GM12874 (cell line): ENCODE measurements at regions not wholly inside any gene's neighbourhood (a gene's known extent, or its start where the extent isn't known, plus 50 kb on each side); places are given as distances from the start of the nearest gene placed in this dataset.

Experiments used
- TF ChIP-seq, protein P1 (sequence below): IDR thresholded peaks from 2 replicates; pipeline ENCODE4 v1.5.1; 2011; ENCODE audit warnings: low read depth, mild to moderate bottlenecking, control low read depth, low read length, moderate library complexity; ENCODE audit not compliant: insufficient read depth

DNA sequence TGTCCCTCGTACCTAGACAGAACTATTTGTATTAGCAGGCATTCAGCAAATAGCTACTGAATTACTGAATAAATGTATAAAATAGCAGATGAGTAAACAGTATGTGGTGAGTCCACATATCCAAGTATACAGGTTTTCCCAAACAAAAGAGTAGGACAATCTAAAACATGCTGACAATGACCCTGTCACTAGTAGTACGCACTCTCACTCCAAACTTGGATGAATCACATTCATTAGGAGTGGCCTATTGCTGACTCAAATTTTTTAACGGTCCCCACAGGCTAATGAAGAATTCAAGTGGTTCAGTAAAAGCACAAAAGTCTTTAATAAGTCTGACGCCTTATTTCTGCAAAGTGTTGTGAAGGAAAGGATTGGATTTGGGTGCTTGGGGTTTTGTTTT lies 449.3 kb upstream of the THBS1 start:
- TF ChIP-seq, protein P1, sequence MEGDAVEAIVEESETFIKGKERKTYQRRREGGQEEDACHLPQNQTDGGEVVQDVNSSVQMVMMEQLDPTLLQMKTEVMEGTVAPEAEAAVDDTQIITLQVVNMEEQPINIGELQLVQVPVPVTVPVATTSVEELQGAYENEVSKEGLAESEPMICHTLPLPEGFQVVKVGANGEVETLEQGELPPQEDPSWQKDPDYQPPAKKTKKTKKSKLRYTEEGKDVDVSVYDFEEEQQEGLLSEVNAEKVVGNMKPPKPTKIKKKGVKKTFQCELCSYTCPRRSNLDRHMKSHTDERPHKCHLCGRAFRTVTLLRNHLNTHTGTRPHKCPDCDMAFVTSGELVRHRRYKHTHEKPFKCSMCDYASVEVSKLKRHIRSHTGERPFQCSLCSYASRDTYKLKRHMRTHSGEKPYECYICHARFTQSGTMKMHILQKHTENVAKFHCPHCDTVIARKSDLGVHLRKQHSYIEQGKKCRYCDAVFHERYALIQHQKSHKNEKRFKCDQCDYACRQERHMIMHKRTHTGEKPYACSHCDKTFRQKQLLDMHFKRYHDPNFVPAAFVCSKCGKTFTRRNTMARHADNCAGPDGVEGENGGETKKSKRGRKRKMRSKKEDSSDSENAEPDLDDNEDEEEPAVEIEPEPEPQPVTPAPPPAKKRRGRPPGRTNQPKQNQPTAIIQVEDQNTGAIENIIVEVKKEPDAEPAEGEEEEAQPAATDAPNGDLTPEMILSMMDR: no peak

DNA sequence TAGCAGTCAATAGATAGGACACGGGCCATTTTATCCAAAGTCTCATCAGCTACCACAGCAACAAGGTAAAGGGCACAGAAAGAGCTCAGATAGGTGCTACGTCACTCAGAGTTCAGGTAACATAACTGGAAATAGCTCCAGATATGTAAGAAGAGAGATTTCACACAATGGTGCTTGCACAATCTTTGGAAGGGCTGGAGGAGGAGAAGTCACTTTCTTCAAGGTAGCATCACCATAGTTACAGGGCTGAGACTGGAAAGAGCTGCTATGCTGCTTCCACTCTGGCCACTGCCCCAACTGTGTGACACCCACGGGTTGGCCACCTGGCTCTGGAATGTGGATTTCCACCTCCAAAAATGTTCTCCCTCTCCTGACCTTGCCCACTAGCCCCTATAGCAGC lies 448.8 kb upstream of the THBS1 start:
- TF ChIP-seq, protein P1: no peak

DNA sequence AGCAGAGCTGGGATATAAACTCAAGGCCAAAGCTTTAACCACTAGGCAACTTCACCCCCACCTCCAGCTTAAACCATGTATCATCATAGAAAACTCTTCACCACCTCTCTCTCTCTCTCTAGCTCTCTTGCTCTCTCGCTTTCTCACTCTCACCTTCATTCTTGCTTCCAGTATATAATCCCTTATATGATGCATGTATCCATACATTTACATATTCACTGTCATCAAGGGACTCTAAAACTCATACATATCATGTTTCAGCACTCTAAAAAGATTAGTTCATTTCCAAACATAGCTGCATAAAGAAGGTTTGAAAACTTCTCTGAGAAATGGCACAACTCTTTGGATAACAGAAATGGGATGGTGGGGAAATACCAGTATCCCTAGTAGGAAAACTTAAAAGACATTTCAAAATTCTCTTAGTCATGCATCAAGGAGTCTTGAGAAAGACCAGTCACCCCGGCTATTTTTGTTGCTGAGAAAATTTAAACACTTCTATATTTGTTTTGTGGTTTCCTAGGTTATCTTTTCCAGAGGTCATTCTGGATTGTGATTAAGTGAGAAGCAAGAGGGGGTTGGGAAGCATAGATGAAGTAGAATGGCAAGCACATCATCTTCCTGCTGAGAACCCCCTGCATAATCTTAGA lies 447.8 kb upstream of the THBS1 start:
- TF ChIP-seq, protein P1: no peak

DNA sequence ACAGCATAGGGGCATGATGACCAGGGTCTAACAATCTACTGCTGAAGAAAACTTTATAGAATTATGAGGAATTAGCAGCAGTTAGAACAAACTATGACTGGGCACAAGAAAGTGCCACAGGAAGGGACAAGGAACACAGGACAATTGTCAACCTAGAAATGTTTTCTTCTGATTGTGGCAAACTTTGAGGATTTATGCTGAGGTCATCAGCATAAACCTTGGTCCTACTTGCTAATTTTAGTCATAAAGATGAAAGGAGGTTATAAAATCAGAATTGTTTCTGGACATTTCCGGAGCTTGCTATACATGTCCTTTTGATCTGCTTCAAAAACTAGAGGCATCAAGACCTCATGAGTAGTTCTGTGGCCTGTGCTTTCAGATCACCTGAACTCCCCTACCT lies 446.6 kb upstream of the THBS1 start:
- TF ChIP-seq, protein P1: no peak

DNA sequence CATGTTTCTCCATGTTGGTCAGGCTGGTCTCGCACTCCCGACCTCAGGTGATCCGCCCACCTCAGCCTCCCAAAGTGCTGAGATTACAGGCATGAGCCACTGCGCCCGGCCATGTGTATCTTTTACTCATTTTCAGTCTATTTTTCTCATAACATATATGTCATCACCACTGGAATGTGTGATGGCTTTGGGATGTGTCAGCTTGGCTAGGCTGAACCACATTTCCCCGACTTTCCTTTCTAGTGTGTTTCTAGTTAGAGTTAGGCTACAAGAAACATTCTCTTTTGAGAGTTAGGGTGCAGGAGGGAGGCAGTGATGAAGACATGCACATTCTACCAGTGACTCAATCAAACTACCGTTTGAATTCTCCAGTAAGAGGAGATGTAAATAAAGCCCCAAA lies 444.9 kb upstream of the THBS1 start:
- TF ChIP-seq, protein P1: no peak

DNA sequence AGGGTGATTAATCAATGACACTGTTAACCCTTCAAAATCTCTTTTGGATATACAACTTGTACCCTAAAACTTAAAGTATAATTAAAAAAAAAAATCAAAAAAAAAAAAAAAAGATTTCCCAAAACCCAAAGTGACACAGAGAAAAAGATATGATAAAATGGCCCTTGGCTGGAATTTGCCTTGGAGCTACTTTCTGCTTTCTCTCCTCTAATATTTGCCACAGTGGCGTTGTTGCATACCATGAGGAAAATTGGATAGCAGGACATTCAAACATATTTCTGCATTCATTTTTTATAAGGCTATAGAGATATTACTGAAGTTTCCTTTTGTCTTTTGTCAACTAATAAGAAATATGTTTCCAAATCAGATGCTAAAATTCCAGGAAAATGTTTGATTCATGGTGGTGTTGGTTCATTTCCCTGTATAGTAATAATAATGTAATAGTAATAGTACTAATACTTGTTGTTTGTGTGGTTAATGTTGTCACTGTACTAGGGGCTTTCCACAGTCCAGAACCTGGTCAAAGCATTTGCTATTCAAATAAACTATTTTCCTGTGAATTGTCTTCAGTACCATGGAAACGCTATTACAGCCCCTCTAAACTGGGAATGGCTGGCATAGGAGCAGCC lies 441.3 kb upstream of the THBS1 start:
- TF ChIP-seq, protein P1: no peak

DNA sequence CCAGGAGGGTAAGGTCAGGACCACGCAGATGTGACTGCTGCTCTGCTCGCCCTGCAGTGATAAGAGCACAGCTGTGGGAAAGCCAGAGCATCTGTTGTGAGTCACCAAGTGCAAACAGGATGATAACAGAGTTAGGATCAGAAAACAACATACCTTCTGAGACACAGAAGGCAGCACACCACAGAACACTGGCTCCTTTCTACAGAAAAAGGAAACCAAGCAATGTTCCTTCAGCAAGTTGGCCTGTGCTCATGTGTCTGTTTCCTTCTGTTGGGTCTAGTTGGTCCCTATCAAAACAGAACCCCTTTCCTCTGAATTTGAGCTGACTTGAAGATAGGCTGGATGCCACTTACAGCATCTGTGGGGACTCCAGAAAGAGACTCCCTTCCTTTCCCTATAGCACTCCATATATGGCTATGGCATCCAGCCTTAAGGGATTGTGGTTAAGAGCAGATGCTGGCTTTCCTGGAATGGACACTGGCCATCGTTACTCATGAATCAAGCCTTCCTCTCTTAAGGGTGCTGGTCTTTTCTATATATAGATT lies 440.7 kb upstream of the THBS1 start:
- TF ChIP-seq, protein P1: no peak
